Keratinocyte (primary cell): ENCODE measurements at regions not wholly inside any gene's neighbourhood (a gene's known extent, or its start where the extent isn't known, plus 50 kb on each side); places are given as distances from the start of the nearest gene placed in this dataset.

ENCODE experiments used
- DNase-seq: peaks from one replicate; pipeline ENCODE4 v3.0.0-alpha.2; 2011; ENCODE audit warnings: low read depth, missing footprints, low spot score
- FAIRE-seq: peaks from 2 replicates; lab custom pipeline; 2011; peaks lifted over from hg19 to GRCh38; lab: Jason Lieb, UNC
- H2AFZ ChIP-seq: 2 replicates; pipeline ENCODE4 v1.6.0; 2012; ENCODE audit warnings: low read length, control low read depth, inconsistent platforms; ENCODE audit not compliant: control insufficient read depth
- H3K27ac ChIP-seq: 2 replicates; pipeline ENCODE4 v1.5.1; 2011; ENCODE audit warnings: low read length; ENCODE audit not compliant: control insufficient read depth, insufficient read depth
- H3K27me3 ChIP-seq: 3 replicates; pipeline ENCODE4 v1.6.0; 2011; ENCODE audit warnings: low read length; ENCODE audit not compliant: control insufficient read depth, insufficient read depth; ENCODE audit errors: extremely low read depth
- H3K36me3 ChIP-seq, 2 experiments: 2 replicates in 1 of 2; 3 replicates in 1 of 2; pipeline ENCODE4 v1.5.1; 2011; ENCODE audit warnings: low read length in 2 of 2, mild to moderate bottlenecking in 1 of 2; ENCODE audit not compliant: control insufficient read depth in 2 of 2, insufficient read depth in 2 of 2; ENCODE audit errors: extremely low read depth in 1 of 2
- H3K4me1 ChIP-seq: 3 replicates; pipeline ENCODE4 v1.5.1; 2011; ENCODE audit warnings: low read length; ENCODE audit not compliant: control insufficient read depth, insufficient read depth; ENCODE audit errors: extremely low read depth
- H3K4me2 ChIP-seq: 3 replicates; pipeline ENCODE4 v1.6.0; 2011; ENCODE audit warnings: low read depth, low read length; ENCODE audit not compliant: control insufficient read depth, insufficient read depth; ENCODE audit errors: extremely low read depth
- H3K4me3 ChIP-seq, 3 experiments: fragments of 200-600 bp in 1 of 3; sonication (generic) in 1 of 3; 2 replicates in 2 of 3; 3 replicates in 1 of 3; pipeline ENCODE4 v1.5.1; 2011 to 2016; ENCODE audit warnings: low read length in 3 of 3, mild to moderate bottlenecking in 3 of 3, control low read depth in 2 of 3, inconsistent platforms in 1 of 3, low read depth in 1 of 3, mixed read lengths in 1 of 3, mixed run types in 1 of 3, moderate library complexity in 1 of 3; ENCODE audit not compliant: control insufficient read depth in 2 of 3, insufficient read depth in 2 of 3; ENCODE audit errors: extremely low read depth in 1 of 3
- H3K79me2 ChIP-seq: 2 replicates; pipeline ENCODE4 v1.6.0; 2012; ENCODE audit warnings: low read length; ENCODE audit not compliant: control insufficient read depth, insufficient read depth
- H3K9ac ChIP-seq: 3 replicates; pipeline ENCODE4 v1.6.0; 2011; ENCODE audit warnings: low read length; ENCODE audit not compliant: control insufficient read depth, insufficient read depth; ENCODE audit errors: extremely low read depth
- H3K9me1 ChIP-seq: 3 replicates; pipeline ENCODE4 v1.6.0; 2011; ENCODE audit warnings: low read length; ENCODE audit not compliant: control insufficient read depth, insufficient read depth; ENCODE audit errors: extremely low read depth
- H3K9me3 ChIP-seq: 2 replicates; pipeline ENCODE4 v1.5.1; 2012; ENCODE audit warnings: low read depth, low read length; ENCODE audit not compliant: control insufficient read depth
- H4K20me1 ChIP-seq: 3 replicates; pipeline ENCODE4 v1.6.0; 2011; ENCODE audit warnings: low read length; ENCODE audit not compliant: control insufficient read depth, insufficient read depth; ENCODE audit errors: extremely low read depth
- CTCF ChIP-seq, 3 experiments: IDR thresholded peaks in 1 of 3; conservative IDR thresholded peaks in 1 of 3; optimal IDR thresholded peaks in 1 of 3; 2 replicates in 2 of 3; 3 replicates in 1 of 3; pipeline versions ENCODE3 to v1.5.1; 2011; ENCODE audit warnings: low read length in 3 of 3, mild to moderate bottlenecking in 3 of 3, moderate library complexity in 2 of 3, control low read depth in 1 of 3, inconsistent platforms in 1 of 3; ENCODE audit not compliant: insufficient read depth in 2 of 3; ENCODE audit errors: extremely low read depth in 1 of 3
- EZH2 ChIP-seq: IDR thresholded peaks from one replicate; pipeline ENCODE4 v1.6.1; 2012; ENCODE audit warnings: inconsistent platforms, mild to moderate bottlenecking, low read length, moderate library complexity
- dilution Hi-C: fragments of 300-500 bp; cut with MboI; formaldehyde crosslinking; loops from one replicate; pipeline ENCODE4 v1.7.0; 2020; ENCODE audit warnings: low sequenced_read_pairs; ENCODE audit not compliant: extremely low pct_ligation_motif_present

- no peak for FAIRE-seq
- H2AFZ ChIP-seq: no peak overlapping the region
- no peak overlapping the region for H3K4me2 ChIP-seq
- no peak overlapping the region for H3K4me3 ChIP-seq
- H3K36me3 ChIP-seq: no peaks in the 10 kb centered on the region
- no peak overlapping the region for H3K9ac ChIP-seq
- no peak for TF ChIP-seq CTCF (optimal IDR thresholded peaks at IDR 0.05 in 1 of 3, IDR thresholded peaks at IDR 0.05 in 1 of 3, conservative IDR thresholded peaks at IDR 0.05 in 1 of 3; ENCODE audit: extremely low read depth in 1 of 3, insufficient read depth in 2 of 3, low read length in 3 of 3)
- no peak for TF ChIP-seq EZH2
- dilution Hi-C loops: no loop called here
- H3K27ac ChIP-seq: no peak overlapping the region
- no peaks in the 10 kb centered on the region for H4K20me1 ChIP-seq
- DNase-seq: no peak
- H3K9me1 ChIP-seq: no peaks in the 10 kb centered on the region
- no peaks in the 10 kb centered on the region for H3K9me3 ChIP-seq
- no peaks in the 10 kb centered on the region for H3K4me1 ChIP-seq
- no peaks in the 10 kb centered on the region for H3K79me2 ChIP-seq
- H3K27me3 ChIP-seq: no peaks in the 10 kb centered on the region
Observed at GRCh38 chr5:91977579-91977978, 594.5 kb upstream of the ARRDC3 start.

- FAIRE-seq: no peak
- dilution Hi-C loops: no loop called here
Observed at GRCh38 chr5:91976451-91976850, 593.3 kb upstream of the ARRDC3 start.

More at GRCh38 chr5:91976451-91976850, 593.3 kb upstream of the ARRDC3 start:
- Histone ChIP-seq H3K4me2 (no peak overlapping the region), H4K20me1 (no peaks in the 10 kb centered on the region), H3K9me3 (no peaks in the 10 kb centered on the region), H3K79me2 (no peaks in the 10 kb centered on the region), H3K27me3 (no peaks in the 10 kb centered on the region), H3K4me3 (no peak overlapping the region), H3K4me1 (no peaks in the 10 kb centered on the region), H3K27ac (no peak overlapping the region), H2AFZ (no peak overlapping the region), H3K9me1 (no peaks in the 10 kb centered on the region), H3K9ac (no peak overlapping the region), H3K36me3 (no peaks in the 10 kb centered on the region)
- DNase-seq: no peak
- TF ChIP-seq CTCF (optimal IDR thresholded peaks at IDR 0.05 in 1 of 3, IDR thresholded peaks at IDR 0.05 in 1 of 3, conservative IDR thresholded peaks at IDR 0.05 in 1 of 3; ENCODE audit: extremely low read depth in 1 of 3, insufficient read depth in 2 of 3, low read length in 3 of 3) (no peak), EZH2 (no peak)
